GM19468 (cell line): ENCODE measurements at regions not wholly inside any gene's neighbourhood (a gene's known extent, or its start where the extent isn't known, plus 50 kb on each side); places are given as distances from the start of the nearest gene placed in this dataset.
"Not testable (repeated sequence)": the region's sequence is repeated elsewhere in the genome, so short reads cannot be mapped to it uniquely, and the experiment has no call there.

ENCODE experiments used
- ATAC-seq: cut with Tn5 transposase; IDR thresholded peaks from one replicate; pipeline ENCODE4 v1.9.1; 2021; ENCODE audit warnings: mild to moderate bottlenecking, moderate library complexity, moderate number of reproducible peaks; ENCODE audit not compliant: unreplicated experiment; ENCODE audit errors: extremely low read depth

DNA sequence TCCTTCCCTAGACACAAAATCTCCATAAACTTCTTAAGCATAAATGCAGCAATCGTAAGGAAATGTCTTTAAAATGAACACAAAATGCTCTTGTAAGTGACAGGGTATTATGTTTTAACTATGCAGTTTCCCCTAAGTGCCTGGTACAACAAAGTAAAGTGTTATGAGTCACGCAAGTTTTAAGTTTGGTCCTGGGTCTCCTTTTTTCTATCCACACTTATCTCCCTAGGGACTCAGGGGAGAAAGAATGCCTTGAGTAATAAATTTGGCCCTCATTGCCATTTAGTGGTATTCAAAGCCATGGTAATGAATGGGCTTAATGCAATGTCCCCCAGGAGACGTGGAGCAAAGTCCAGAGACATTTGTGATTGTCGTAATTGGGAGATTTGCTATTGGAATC, 149.1 kb downstream of the MAGEB17 start:
- ATAC-seq: no peak

- ATAC-seq: no peak
Observed at GRCh38 chrX:16319929-16320328, 152.6 kb downstream of the MAGEB17 start.

DNA sequence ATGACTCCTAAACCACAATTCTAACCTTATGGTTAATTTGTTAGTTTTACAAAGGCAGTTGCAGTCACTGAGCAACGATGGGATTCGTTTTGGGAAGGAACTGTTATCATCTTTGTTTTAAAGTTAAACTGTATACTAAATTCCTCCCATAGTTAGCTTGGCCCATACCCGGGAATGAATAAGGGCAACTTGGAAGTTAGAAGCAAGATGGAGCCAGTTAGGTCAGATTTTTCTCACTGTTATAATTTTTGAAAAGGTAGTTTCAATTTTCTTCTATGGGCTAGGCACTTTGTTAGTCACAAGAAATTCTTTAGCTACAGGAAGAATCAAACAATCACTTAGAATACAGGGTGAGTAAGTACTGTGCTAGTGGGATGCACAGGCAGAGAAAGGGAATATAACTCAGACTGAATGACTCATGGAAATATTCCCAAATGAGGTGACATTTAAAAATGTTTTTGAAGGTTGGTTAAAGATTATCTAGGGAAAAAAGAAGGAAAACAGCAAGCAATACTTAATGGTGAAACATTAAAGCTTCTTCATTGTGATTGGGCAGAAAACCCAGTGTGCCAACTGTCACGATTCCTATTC, 153.6 kb downstream of the MAGEB17 start:
- ATAC-seq: no peak

DNA sequence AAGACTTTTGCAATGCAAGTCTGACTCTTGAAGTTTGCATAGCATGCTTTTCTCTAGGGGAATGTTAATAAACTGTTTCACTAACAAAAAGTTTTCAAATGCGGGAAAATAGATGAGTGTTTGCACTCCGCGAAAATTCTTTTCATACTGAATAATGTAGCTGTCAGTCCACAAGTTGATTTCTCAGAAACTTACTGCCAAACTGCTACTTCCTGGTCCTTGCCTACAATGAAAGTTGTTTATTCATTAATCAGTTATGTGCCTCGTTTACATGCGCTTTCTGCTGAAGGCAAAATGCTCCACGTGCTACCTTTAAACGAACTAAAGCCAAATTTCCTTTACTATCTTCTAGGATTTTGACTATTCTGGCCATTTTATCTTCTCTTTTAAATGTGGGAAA, 166.2 kb downstream of the MAGEB17 start:
- ATAC-seq: no peak

DNA sequence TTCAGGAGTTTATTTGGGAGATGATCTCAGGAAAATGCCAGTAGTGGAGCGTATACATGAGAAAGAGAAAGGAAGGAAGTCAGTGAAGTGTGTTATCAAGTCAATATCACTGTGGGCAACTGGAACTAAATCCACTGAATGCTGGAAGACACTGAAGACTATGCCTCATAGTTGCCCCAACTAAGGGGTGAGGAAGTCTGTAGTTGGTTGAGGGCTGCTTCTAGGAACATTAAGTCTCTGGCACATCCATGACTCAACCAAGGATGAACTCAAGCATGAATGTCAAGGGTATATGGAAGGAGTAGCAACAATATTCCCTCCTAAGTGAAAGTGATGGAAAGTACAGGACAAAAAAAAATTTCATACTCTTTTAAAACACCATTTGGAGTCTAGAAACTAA, 167.9 kb downstream of the MAGEB17 start:
- no peak for ATAC-seq

DNA sequence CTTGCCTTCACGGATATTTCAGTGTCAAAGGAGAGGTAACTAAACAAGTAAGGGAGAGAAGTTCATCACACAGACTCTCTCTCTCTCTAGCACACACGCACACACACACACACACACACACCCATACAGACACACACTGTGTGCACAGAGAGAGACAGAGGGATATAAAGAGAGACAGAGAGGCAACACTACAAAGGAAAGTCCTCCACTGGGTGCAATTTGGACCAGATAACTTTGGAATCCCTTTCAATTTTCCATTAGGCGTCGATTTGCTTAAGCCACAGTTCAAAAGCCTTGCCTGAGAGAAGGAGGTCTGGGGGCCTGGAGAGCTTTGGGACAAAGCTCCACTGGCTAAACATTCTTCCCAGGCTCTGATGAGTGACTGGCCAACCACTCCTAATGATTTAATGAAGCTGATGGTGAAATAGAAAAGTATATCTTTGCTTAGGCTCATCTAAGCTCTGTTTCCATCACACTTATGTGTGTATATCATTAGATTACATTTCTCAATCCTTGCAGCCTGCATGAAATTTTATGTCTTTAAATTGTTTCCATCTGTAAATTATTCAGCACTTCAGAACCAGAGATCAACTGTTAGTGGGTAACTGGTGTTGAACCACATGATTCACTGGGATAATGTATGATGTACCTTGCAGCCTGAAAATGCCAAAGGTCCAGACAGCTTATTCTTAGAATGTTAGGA, 180.8 kb downstream of the MAGEB17 start:
- ATAC-seq: no peak

- ATAC-seq: no peak
Observed at GRCh38 chrX:16357902-16358301, 190.6 kb downstream of the MAGEB17 start.

DNA sequence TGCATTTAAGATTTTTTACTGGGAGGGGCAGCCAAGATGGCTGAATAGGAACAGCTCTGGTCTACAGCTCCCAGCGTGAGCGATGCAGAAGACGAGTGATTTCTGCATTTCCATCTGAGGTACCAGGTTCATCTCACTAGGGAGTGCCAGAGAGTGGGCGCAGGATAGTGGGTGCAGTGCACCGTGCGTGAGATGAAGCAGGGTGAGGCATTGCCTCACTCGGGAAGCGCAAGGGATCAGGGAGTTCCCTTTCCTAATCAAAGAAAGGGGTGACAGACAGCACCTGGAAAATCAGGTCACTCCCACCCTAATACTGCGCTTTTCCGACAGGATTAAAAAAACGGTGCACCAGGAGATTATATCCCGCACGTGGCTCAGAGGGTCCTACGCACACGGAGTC, 192.8 kb downstream of the MAGEB17 start:
- ATAC-seq: not testable (repeated sequence)

GRCh38 chrX:16368696-16369095, 201.4 kb downstream of the MAGEB17 start:
- no peak for ATAC-seq

GRCh38 chrX:16376056-16376455, 208.8 kb downstream of the MAGEB17 start:
- ATAC-seq: no peak

- ATAC-seq: no peak
Observed at GRCh38 chrX:16386126-16386525, 218.8 kb downstream of the MAGEB17 start.

DNA sequence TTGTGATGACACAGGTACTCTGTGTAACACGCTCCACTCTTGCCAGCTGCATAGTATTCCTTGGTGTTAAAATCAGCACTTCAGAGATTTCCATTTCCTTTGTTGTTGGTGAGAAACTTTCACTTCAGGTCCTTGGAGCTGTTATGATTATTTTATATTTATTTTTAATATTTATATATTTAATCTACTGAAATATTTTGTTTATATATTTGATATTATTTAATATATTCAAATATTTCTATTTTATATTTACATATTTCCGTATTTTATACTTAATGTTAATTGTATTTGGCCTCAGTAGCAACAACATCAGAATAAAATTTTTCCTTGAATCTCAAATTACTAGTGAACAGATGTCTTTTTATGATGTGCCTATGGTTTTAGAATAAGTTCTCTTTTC, 225.3 kb downstream of the MAGEB17 start:
- no peak for ATAC-seq

- ATAC-seq: no peak
Observed at GRCh38 chrX:16394290-16394689, 227.0 kb downstream of the MAGEB17 start.

DNA sequence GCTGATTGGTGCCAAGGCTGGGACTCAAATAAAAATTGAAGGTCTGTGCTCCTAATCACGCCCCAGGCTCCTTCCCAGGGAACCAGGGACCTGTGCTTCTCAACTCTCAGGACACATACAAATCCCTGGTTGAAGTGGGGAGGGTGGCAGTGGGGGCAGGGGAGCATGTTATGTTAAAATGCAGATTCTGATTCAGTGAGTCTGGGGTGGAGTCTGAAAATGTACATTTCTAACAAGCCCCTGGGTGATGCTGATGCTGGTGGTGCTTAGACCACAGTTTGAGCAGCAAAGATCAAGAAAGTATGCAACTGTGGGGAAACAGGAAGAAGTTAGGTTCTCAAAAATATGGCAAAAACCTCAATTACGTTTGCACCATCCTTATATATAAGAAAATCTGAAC, 236.5 kb downstream of the MAGEB17 start:
- no peak for ATAC-seq

- no peak for ATAC-seq
Observed at GRCh38 chrX:16416588-16416987, 233.4 kb upstream of the S100G start.

- no peak for ATAC-seq
Observed at GRCh38 chrX:16418650-16419049, 231.3 kb upstream of the S100G start.

DNA sequence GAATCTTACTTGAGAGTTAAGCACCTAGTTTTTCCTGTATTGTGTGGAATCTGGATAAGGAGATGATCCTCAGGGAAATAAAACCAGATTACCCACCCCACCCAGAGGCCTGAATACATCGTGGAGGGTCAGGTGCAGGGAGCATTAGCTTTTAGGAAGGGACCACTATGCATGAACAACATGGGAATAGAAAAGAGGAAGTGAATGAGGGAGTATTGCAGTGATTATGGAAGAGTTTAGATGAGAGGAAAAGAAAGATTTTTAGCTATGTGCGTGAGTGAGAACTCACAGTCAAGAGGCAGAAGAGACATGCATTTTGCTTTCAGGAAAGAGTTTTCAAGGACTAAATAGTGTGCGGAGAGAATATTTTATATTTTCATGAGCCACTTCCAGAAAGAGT, 222.3 kb upstream of the S100G start:
- ATAC-seq: no peak

GRCh38 chrX:16429406-16429805, 220.6 kb upstream of the S100G start:
- ATAC-seq: no peak

DNA sequence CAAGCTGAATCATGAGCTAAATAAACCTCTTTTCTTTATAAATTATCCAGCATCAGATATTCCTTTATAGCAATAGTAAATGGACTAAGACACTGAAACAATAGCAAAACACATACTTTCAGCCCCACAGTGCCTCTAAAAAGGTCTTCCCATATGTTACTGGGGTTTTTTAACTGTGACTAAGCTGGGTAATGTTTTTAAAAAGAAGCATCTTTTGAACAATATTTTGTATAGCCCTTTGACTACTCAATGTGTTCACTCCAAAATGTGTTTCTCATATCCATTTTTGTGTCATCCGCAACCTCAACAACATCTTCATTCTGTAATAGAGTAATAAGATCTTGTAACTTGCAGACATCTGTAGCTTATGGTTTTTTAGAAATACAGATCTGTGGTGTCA, 218.7 kb upstream of the S100G start:
- ATAC-seq: no peak

DNA sequence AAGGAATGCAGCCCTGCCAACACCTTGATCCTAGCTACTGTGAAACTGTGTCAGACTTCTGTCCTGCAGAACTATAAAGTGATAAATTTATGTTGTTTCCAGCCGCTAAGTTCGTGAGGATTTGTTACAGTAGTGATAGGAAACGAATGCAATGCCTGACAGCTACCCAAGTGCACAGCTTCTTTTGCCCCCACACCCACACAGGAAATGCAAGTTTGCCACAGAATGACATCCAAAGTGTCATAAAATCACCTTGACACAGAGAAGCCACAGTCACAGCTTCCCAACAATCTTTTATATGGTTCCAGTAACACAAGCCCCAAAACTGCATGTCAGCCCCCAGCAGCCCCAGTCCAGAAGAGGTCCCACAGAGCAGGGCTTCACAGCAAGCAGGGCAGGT, 216.9 kb upstream of the S100G start:
- ATAC-seq: no peak

DNA sequence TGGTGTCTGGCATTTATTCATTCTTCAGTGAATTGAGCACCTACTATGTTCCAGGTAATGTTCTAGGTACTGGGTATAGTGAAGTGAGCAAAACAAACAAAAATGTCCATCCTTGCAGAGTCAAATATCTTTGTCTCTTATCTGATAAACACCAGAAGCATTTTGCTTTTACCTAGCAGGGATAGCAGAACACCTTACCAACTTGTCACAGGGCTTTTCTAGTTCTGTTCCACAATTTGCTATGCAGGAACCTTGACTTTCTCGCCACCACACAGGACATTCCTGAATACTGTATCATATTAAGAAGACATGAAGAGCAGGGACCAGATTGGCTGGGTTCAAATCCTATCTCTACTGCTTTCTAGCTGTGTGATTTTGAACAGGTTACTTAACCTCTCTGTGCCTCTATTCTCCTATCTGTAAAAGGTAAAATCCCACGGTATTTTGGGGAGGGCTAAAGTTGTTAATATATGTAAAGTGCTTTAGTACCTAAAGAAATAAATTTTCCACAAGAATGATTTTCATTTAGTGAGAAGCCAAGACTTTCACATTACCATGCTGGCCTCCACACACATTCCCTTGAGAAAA, 214.5 kb upstream of the S100G start:
- ATAC-seq: no peak
